ENCODE measurements at regions not wholly inside any gene's neighbourhood (a gene's known extent, or its start where the extent isn't known, plus 50 kb on each side); places are given as distances from the start of the nearest gene placed in this dataset.

DNA sequence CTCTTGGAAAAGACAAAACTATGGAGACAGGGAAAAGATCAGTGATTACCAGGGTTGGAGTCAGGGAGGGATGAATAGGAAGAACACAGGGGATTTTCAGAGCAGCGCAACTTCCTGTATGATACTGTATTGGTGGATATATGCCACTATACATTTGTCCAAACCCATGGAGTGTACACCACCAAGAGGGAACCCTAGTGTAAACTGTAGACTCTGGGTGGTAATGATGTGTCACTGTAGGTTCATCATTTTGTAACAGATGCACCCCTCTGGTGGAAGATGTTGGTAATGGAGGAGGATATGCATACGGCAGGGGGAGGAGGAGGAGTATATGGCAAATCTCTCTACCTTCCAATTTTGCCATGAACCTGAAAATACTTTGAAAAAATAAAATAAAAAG is 68.1 kb downstream of the UFM1 start:
- peak in 1 of 3 donors; percentile 17 for TF ChIP-seq CTCF (IDR thresholded peaks at IDR 0.05)
- TF ChIP-seq EP300 (IDR thresholded peaks at IDR 0.05), result no peak
